Fibroblast of villous mesenchyme (primary cell): ENCODE measurements at regions not wholly inside any gene's neighbourhood (a gene's known extent, or its start where the extent isn't known, plus 50 kb on each side); places are given as distances from the start of the nearest gene placed in this dataset.

Experiments
- DNase-seq: peaks from one replicate; pipeline ENCODE4 v3.0.0-alpha.2; 2010; ENCODE audit warnings: low read depth
- H3K4me3 ChIP-seq: 2 replicates; pipeline ENCODE4 v1.5.1; 2011; ENCODE audit warnings: low read depth, mild to moderate bottlenecking, low read length
- CTCF ChIP-seq: IDR thresholded peaks from 2 replicates; pipeline ENCODE4 v1.5.1; 2012; ENCODE audit warnings: low read depth, mild to moderate bottlenecking, low read length; ENCODE audit not compliant: insufficient read depth

GRCh38 chr7:12110425-12110824 is 100.7 kb upstream of the TMEM106B start:
- TF ChIP-seq CTCF: no peak
- H3K4me3 ChIP-seq: no peak overlapping the region
- no peak for DNase-seq

DNA sequence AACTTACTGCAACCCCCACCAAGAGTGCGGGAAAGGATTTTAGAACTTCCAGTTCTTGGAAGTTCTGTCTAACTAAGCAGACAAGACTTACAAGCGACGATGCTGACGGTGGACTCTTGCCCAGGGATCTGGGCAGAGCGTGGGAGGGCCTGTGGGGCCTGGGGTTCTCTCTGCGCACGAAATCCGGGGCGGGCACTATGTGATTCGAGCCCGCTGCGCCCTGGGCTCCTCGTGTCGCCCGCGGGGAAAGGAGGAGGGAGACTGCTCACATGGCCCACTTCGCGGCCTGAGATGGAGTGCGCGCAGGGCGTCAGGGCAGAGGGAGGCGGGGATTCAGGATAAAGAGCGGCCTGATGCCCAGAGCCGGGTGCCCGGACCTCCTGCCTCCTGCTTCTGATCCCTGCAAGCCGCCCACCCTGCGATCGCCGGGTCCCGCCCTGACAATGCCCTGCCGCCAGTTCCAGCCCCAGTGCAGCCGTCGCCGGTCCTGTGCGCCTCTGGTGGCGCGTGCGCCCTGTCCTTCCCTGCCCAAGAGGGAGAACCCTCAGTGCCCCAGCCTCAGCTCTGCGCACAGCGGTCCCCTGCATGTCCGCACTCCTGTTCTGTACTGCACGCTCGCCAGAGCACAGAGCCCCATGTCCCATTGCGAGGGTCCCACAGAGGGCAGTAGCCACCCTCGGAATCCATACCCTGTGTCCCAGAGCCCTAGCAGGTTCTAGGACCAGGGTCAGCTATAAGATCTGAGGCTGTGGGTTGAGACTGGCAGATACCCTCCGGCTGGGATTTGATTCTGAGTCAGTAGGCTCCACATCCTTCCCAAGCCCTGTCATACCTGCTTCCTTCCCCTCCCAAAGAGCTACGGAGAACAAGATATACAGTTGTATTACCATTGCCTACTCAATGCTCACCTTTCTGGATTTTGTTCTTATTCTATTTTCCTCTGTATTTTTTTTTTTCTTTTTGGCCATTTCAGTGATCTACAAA is 99.4 kb upstream of the TMEM106B start:
- no peak for DNase-seq
- TF ChIP-seq CTCF: no peak
- no peak overlapping the region for H3K4me3 ChIP-seq

- no peak for DNase-seq
- TF ChIP-seq CTCF: no peak
Observed at GRCh38 chr7:12117170-12117569, 93.9 kb upstream of the TMEM106B start.

DNA sequence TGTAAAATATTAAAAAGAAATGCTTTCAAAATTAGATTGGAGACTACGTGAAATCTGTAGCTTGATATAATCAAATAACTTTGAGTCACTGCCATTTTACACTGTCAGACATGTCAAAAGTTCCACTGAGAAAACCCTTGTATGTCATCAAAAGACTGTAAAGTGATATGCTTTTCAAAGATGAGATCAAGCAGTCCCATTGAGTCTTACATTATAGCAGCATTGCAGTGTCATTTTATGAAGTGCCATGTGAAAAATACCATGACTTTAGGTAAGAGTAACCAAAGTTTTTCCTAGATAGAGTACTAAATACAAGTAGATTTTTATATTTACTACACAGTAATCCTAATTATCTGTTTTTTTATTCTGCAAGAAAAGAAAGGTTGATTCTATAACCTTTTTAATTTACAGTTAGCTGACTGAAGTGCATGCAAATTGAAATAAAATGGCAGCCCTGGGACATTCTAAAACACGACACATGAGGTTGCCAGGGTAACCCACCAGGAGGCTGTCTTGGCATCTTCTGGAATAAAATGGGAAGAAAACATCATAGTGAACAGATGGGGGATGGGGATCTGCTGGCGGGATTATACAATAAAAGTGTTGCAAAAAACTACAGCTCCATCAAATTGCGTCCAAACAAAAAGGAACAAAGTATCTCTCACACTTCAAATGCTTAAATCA is 91.3 kb upstream of the TMEM106B start:
- H3K4me3 ChIP-seq: no peak overlapping the region
- TF ChIP-seq CTCF: no peak
- DNase-seq: no peak

More at GRCh38 chr7:12117170-12117569, 93.9 kb upstream of the TMEM106B start:
- no peak overlapping the region for H3K4me3 ChIP-seq

- no peak for DNase-seq
- TF ChIP-seq CTCF: no peak
- no peak overlapping the region for H3K4me3 ChIP-seq
Observed at GRCh38 chr7:12120632-12121031, 90.5 kb upstream of the TMEM106B start.

GRCh38 chr7:12123172-12123571 is 87.9 kb upstream of the TMEM106B start:
- DNase-seq: no peak
- no peak for TF ChIP-seq CTCF
- H3K4me3 ChIP-seq: no peak overlapping the region
